T-helper 1 cell treated with Interleukin-12 subunit alpha and Interleukin-12 subunit beta and Interleukin-4 antibody, amounts not matched to agents 30 μg/mL and 1 μg/mL, for 36 hours (primary cell): ENCODE measurements at regions not wholly inside any gene's neighbourhood (a gene's known extent, or its start where the extent isn't known, plus 50 kb on each side); places are given as distances from the start of the nearest gene placed in this dataset.

Source experiments
- H3K27ac Mint-ChIP-seq: one replicate; pipeline ENCODE4 v1.8.0; 2021; ENCODE audit warnings: mild to moderate bottlenecking, mixed read lengths
- H3K27me3 Mint-ChIP-seq: one replicate; pipeline ENCODE4 v1.8.0; 2021; ENCODE audit warnings: low read depth, mixed read lengths
- H3K36me3 Mint-ChIP-seq: one replicate; pipeline ENCODE4 v1.8.0; 2021; ENCODE audit warnings: low read depth, mixed read lengths
- H3K4me1 Mint-ChIP-seq: one replicate; pipeline ENCODE4 v1.8.0; 2021; ENCODE audit warnings: low read depth, mixed read lengths
- H3K4me3 Mint-ChIP-seq: one replicate; pipeline ENCODE4 v1.8.0; 2021; ENCODE audit warnings: mild to moderate bottlenecking, moderate library complexity, mixed read lengths
- H3K9me3 Mint-ChIP-seq: one replicate; pipeline ENCODE4 v1.8.0; 2021; ENCODE audit warnings: mixed read lengths

- no peak overlapping the region for H3K4me3 Mint-ChIP-seq
- H3K27me3 Mint-ChIP-seq = no peaks in the 10 kb centered on the region
- no peaks in the 10 kb centered on the region for H3K36me3 Mint-ChIP-seq
- H3K27ac Mint-ChIP-seq = no peak overlapping the region
- no peaks in the 10 kb centered on the region for H3K4me1 Mint-ChIP-seq
- H3K9me3 Mint-ChIP-seq = no peaks in the 10 kb centered on the region
Measured at GRCh38 chr18:10271481-10271880, 183.0 kb upstream of the APCDD1 start.

- Mint-ChIP-seq H3K4me3 (no peak overlapping the region), H3K9me3 (no peaks in the 10 kb centered on the region), H3K36me3 (no peaks in the 10 kb centered on the region), H3K4me1 (peaks cover under 1% of the 10 kb centered on the region), H3K27ac (no peak overlapping the region), H3K27me3 (peaks cover 3% of the 10 kb centered on the region)
Measured at GRCh38 chr18:10274301-10274700, 180.1 kb upstream of the APCDD1 start.

- Mint-ChIP-seq H3K27me3 (peaks cover 3% of the 10 kb centered on the region), H3K9me3 (no peaks in the 10 kb centered on the region), H3K27ac (no peak overlapping the region), H3K36me3 (no peaks in the 10 kb centered on the region), H3K4me3 (no peak overlapping the region), H3K4me1 (peaks cover 6% of the 10 kb centered on the region)
Measured at GRCh38 chr18:10275486-10275885, 178.9 kb upstream of the APCDD1 start.

- H3K4me3 Mint-ChIP-seq = no peak overlapping the region
- no peak overlapping the region for H3K27ac Mint-ChIP-seq
- peaks cover 3% of the 10 kb centered on the region for H3K27me3 Mint-ChIP-seq
- no peaks in the 10 kb centered on the region for H3K9me3 Mint-ChIP-seq
- H3K4me1 Mint-ChIP-seq = peaks cover 6% of the 10 kb centered on the region
- no peaks in the 10 kb centered on the region for H3K36me3 Mint-ChIP-seq
Measured at GRCh38 chr18:10278265-10278664, 176.2 kb upstream of the APCDD1 start.

- peaks cover 6% of the 10 kb centered on the region for H3K4me1 Mint-ChIP-seq
- H3K36me3 Mint-ChIP-seq = no peaks in the 10 kb centered on the region
- H3K4me3 Mint-ChIP-seq = no peak overlapping the region
- H3K27me3 Mint-ChIP-seq = peaks cover 3% of the 10 kb centered on the region
- H3K9me3 Mint-ChIP-seq = no peaks in the 10 kb centered on the region
- H3K27ac Mint-ChIP-seq = no peak overlapping the region
Measured at GRCh38 chr18:10279471-10279870, 175.0 kb upstream of the APCDD1 start.

- no peaks in the 10 kb centered on the region for H3K9me3 Mint-ChIP-seq
- H3K4me3 Mint-ChIP-seq = no peak overlapping the region
- peaks cover 6% of the 10 kb centered on the region for H3K4me1 Mint-ChIP-seq
- H3K27ac Mint-ChIP-seq = no peak overlapping the region
- H3K36me3 Mint-ChIP-seq = no peaks in the 10 kb centered on the region
- H3K27me3 Mint-ChIP-seq = peaks cover 3% of the 10 kb centered on the region
Measured at GRCh38 chr18:10279905-10280644, 174.4 kb upstream of the APCDD1 start.

- no peak overlapping the region for H3K27ac Mint-ChIP-seq
Measured at GRCh38 chr18:10284540-10285282, 169.7 kb upstream of the APCDD1 start.

GRCh38 chr18:10285283-10285640, 169.2 kb upstream of the APCDD1 start:
- Mint-ChIP-seq H3K9me3 (peaks cover 3% of the 10 kb centered on the region), H3K36me3 (no peaks in the 10 kb centered on the region), H3K27ac (no peak overlapping the region), H3K4me3 (no peak overlapping the region), H3K4me1 (no peaks in the 10 kb centered on the region), H3K27me3 (no peaks in the 10 kb centered on the region)

More at GRCh38 chr18:10284540-10285282, 169.7 kb upstream of the APCDD1 start:
- peaks cover 3% of the 10 kb centered on the region for H3K9me3 Mint-ChIP-seq
- no peak overlapping the region for H3K4me3 Mint-ChIP-seq
- H3K4me1 Mint-ChIP-seq = peaks cover 2% of the 10 kb centered on the region
- H3K27me3 Mint-ChIP-seq = no peaks in the 10 kb centered on the region
- H3K36me3 Mint-ChIP-seq = no peaks in the 10 kb centered on the region

- no peaks in the 10 kb centered on the region for H3K4me1 Mint-ChIP-seq
- H3K27ac Mint-ChIP-seq = no peak overlapping the region
- peaks cover 3% of the 10 kb centered on the region for H3K9me3 Mint-ChIP-seq
- H3K27me3 Mint-ChIP-seq = no peaks in the 10 kb centered on the region
- no peak overlapping the region for H3K4me3 Mint-ChIP-seq
- no peaks in the 10 kb centered on the region for H3K36me3 Mint-ChIP-seq
Measured at GRCh38 chr18:10286580-10287150, 167.8 kb upstream of the APCDD1 start.

GRCh38 chr18:10289251-10289650, 165.2 kb upstream of the APCDD1 start:
- H3K4me3 Mint-ChIP-seq = no peak overlapping the region
- peaks cover 3% of the 10 kb centered on the region for H3K9me3 Mint-ChIP-seq
- no peaks in the 10 kb centered on the region for H3K4me1 Mint-ChIP-seq
- H3K36me3 Mint-ChIP-seq = no peaks in the 10 kb centered on the region
- H3K27ac Mint-ChIP-seq = no peak overlapping the region
- H3K27me3 Mint-ChIP-seq = no peaks in the 10 kb centered on the region

- Mint-ChIP-seq H3K27me3 (no peaks in the 10 kb centered on the region), H3K4me1 (no peaks in the 10 kb centered on the region), H3K9me3 (peaks cover 3% of the 10 kb centered on the region), H3K36me3 (no peaks in the 10 kb centered on the region), H3K4me3 (no peak overlapping the region), H3K27ac (no peak overlapping the region)
Measured at GRCh38 chr18:10289951-10290637, 164.3 kb upstream of the APCDD1 start.

- no peaks in the 10 kb centered on the region for H3K4me1 Mint-ChIP-seq
- H3K9me3 Mint-ChIP-seq = peaks cover 3% of the 10 kb centered on the region
- H3K4me3 Mint-ChIP-seq = no peak overlapping the region
- H3K27ac Mint-ChIP-seq = no peak overlapping the region
- no peaks in the 10 kb centered on the region for H3K36me3 Mint-ChIP-seq
- no peaks in the 10 kb centered on the region for H3K27me3 Mint-ChIP-seq
Measured at GRCh38 chr18:10290638-10291235, 163.7 kb upstream of the APCDD1 start.

GRCh38 chr18:10291568-10291981, 162.9 kb upstream of the APCDD1 start:
- Mint-ChIP-seq H3K9me3 (peaks cover 3% of the 10 kb centered on the region), H3K27ac (no peak overlapping the region), H3K36me3 (no peaks in the 10 kb centered on the region), H3K4me1 (no peaks in the 10 kb centered on the region), H3K27me3 (no peaks in the 10 kb centered on the region), H3K4me3 (no peak overlapping the region)

- no peak overlapping the region for H3K27ac Mint-ChIP-seq
Measured at GRCh38 chr18:10293966-10294365, 160.5 kb upstream of the APCDD1 start.

More at GRCh38 chr18:10293966-10294365, 160.5 kb upstream of the APCDD1 start:
- H3K9me3 Mint-ChIP-seq = peaks cover under 1% of the 10 kb centered on the region
- no peaks in the 10 kb centered on the region for H3K4me1 Mint-ChIP-seq
- no peaks in the 10 kb centered on the region for H3K36me3 Mint-ChIP-seq
- H3K27me3 Mint-ChIP-seq = no peaks in the 10 kb centered on the region
- H3K4me3 Mint-ChIP-seq = no peak overlapping the region
